Fibroblast of villous mesenchyme (primary cell): ENCODE measurements at regions not wholly inside any gene's neighbourhood (a gene's known extent, or its start where the extent isn't known, plus 50 kb on each side); places are given as distances from the start of the nearest gene placed in this dataset.

Experiments used
- DNase-seq: peaks from one replicate; pipeline ENCODE4 v3.0.0-alpha.2; 2010; ENCODE audit warnings: low read depth
- H3K4me3 ChIP-seq: 2 replicates; pipeline ENCODE4 v1.5.1; 2011; ENCODE audit warnings: low read depth, mild to moderate bottlenecking, low read length
- CTCF ChIP-seq: IDR thresholded peaks from 2 replicates; pipeline ENCODE4 v1.5.1; 2012; ENCODE audit warnings: low read depth, mild to moderate bottlenecking, low read length; ENCODE audit not compliant: insufficient read depth

GRCh38 chr4:156344397-156344796, 390.7 kb upstream of the CTSO start:
- TF ChIP-seq CTCF: no peak
- no peak overlapping the region for H3K4me3 ChIP-seq
- DNase-seq: no peak

GRCh38 chr4:156336511-156336910, 382.8 kb upstream of the CTSO start:
- H3K4me3 ChIP-seq: no peak overlapping the region
- DNase-seq: no peak
- TF ChIP-seq CTCF: no peak

DNA sequence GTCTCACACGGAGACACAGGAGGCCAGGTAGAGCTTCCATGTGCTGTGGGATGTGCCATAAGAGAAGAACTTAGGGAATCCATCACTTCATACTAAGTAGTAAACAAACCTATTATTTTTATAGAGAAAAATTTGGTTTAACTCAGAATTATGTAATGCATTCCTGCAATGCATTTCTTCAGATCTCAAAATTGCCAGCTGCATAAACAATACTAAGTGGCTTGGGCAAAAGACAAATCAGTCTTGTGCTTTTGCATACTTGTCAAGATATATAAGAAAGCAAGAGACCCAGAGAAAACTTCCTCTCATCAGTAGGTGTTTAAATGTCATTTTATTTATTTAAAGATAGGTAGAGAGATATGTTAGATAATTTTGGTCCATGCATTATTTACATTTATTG, 382.1 kb upstream of the CTSO start:
- DNase-seq: no peak
- TF ChIP-seq CTCF: no peak
- no peak overlapping the region for H3K4me3 ChIP-seq

- no peak for TF ChIP-seq CTCF
- DNase-seq: no peak
- no peak overlapping the region for H3K4me3 ChIP-seq
Observed at GRCh38 chr4:156330436-156331031, 376.9 kb upstream of the CTSO start.

- peak; percentile 24 for DNase-seq
- no peak for TF ChIP-seq CTCF
- no peak overlapping the region for H3K4me3 ChIP-seq
Observed at GRCh38 chr4:156329779-156330178, 376.1 kb upstream of the CTSO start.

DNA sequence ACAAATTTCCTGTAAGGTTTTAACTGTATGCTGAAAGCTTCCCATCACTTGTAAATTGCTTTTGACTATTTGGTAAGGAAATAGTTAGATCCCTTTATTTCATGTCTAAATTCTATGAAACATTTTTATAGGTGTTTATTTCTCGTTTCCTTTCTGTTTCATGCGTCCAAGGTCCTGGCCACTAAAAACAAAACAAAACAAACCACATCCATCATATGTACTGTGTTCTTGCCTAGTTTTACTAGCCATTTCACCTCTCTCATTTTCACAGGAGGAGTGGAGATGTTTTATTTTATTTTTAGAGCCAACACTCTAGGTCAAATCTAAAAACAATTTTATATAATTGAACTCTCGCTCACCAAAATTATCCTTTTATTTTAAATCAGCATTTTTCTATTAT, 375.2 kb upstream of the CTSO start:
- TF ChIP-seq CTCF: no peak
- H3K4me3 ChIP-seq: no peak overlapping the region
- peak; percentile 38 for DNase-seq

- DNase-seq: no peak
- no peak overlapping the region for H3K4me3 ChIP-seq
- TF ChIP-seq CTCF: no peak
Observed at GRCh38 chr4:156326246-156326645, 372.6 kb upstream of the CTSO start.
